ENCODE measurements at regions not wholly inside any gene's neighbourhood (a gene's known extent, or its start where the extent isn't known, plus 50 kb on each side); places are given as distances from the start of the nearest gene placed in this dataset.
"Not testable (repeated sequence)": the region's sequence is repeated elsewhere in the genome, so short reads cannot be mapped to it uniquely, and the experiment has no call there.

DNA sequence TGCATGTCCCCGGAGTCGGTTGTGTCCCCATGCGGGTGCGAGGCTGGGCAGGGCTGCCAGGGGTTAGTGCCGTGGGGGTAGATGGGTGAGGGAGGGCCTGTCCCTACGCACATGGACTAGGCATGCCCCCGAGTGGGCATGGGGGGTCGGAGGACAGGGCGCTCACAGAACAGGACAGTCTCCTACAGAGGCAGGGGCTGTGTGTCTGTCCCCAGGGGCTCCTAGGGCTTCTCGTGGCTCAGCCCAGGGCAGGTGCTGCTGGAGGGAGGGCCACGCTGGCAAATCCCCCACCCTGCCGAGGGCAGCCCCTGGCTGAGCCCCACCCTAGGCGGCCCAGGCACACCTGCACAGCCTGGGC is 141.3 kb downstream of the TMEM121 start:
- H3K4me2 ChIP-seq (ENCODE audit: insufficient read depth, low read length); POLR2A ChIA-PET; H3K9ac ChIP-seq (replicated peaks; ENCODE audit: extremely low read depth, insufficient read depth, low read length); FAIRE-seq; BruUV-seq (replicated peaks); H3K4me1 ChIP-seq (ENCODE audit: control insufficient read depth, extremely low read depth, insufficient read depth, low read length); H3K9me3 ChIP-seq (replicated peaks; ENCODE audit: control insufficient read depth, insufficient read depth, low read length); H3K27me3 ChIP-seq (ENCODE audit: control insufficient read depth in 2 of 2, insufficient read depth in 2 of 2, low read length in 2 of 2); H3K79me2 ChIP-seq (ENCODE audit: control insufficient read depth, insufficient read depth, low read length); H2AFZ ChIP-seq (ENCODE audit: low read depth, low read length); H3K36me3 ChIP-seq (ENCODE audit: control insufficient read depth in 2 of 2, extremely low read depth in 1 of 2, insufficient read depth in 2 of 2, low read length in 2 of 2); H3K27ac ChIP-seq (ENCODE audit: insufficient read depth, low read depth, low read length); H3K9me1 ChIP-seq (replicated peaks; ENCODE audit: control insufficient read depth, extremely low read depth, insufficient read depth, low read length); dilution Hi-C loops (cut with MboI; ENCODE audit: extremely low pct_ligation_motif_present, low sequenced_read_pairs); H3K4me3 ChIP-seq (replicated peaks in 1 of 3; ENCODE audit: insufficient read depth in 1 of 3, low read depth in 1 of 3, low read length in 3 of 3); DNase-seq (ENCODE audit: low read depth, low spot score); CTCF ChIA-PET; H4K20me1 ChIP-seq (replicated peaks; ENCODE audit: control insufficient read depth, extremely low read depth, insufficient read depth, low read length); intact Hi-C loops (cut with micrococcal nuclease): not testable (repeated sequence)

DNA sequence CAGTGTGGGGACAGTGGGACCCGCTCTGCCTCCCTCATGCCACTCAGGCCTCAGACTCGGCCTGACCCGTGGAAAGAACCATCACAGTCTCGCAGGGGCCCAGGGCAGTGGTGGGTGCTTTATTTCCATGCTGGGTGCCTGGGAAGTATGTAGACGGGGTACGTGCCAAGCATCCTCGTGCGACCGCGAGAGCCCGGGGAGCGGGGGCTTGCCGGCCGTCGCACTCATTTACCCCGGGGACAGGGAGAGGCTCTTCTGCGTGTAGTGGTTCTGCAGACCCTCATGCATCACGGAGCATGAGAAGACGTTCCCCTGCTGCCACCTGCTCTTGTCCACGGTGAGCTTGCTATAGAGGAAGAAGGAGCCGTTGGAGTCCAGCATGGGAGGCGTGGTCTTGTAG is 141.6 kb downstream of the TMEM121 start:
- CTCF ChIA-PET, POLR2A ChIA-PET, FAIRE-seq: not testable (repeated sequence)

DNA sequence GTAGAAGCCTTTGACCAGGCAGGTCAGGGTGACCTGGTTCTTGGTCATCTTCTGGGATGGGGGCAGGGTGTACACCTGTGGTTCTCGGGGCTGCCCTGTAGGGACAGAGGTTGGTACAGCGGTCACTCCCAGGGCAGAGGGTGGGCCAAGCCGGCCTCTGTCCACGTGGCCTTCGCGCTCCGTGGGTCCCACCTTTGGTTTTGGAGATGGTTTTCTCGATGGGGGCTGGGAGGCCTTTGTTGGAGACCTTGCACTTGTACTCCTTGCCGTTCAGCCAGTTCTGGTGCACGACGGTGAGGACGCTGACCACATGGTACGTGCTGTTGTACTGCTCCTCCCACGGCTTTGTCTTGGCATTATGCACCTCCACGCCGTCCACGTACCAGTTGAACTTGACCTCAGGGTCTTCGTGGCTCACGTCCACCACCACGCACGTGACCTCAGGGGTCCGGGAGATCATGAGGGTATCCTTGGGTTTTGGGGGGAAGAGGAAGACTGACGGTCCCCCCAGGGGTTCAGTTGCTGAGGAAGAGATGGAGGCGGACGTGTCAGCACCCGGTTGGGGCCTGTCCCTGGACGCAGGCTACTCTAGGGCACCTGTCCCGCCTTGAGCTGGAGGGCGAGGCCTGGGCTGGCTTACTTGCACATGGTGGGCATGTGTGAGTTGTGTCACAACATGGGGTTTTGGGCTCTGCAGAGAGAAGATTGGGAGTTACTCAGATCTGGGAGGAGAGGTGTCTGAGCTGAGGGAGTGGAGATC is 142.3 kb downstream of the TMEM121 start:
- H2AFZ ChIP-seq (ENCODE audit: low read depth, low read length); H3K9me1 ChIP-seq (replicated peaks; ENCODE audit: control insufficient read depth, extremely low read depth, insufficient read depth, low read length); CTCF ChIA-PET; FAIRE-seq; H3K4me3 ChIP-seq (replicated peaks in 1 of 3; ENCODE audit: insufficient read depth in 1 of 3, low read depth in 1 of 3, low read length in 3 of 3); H3K27ac ChIP-seq (ENCODE audit: insufficient read depth, low read depth, low read length); dilution Hi-C loops (cut with MboI; ENCODE audit: extremely low pct_ligation_motif_present, low sequenced_read_pairs); intact Hi-C loops (cut with micrococcal nuclease); BruUV-seq (replicated peaks); H3K79me2 ChIP-seq (ENCODE audit: control insufficient read depth, insufficient read depth, low read length); H3K4me1 ChIP-seq (ENCODE audit: control insufficient read depth, extremely low read depth, insufficient read depth, low read length); H4K20me1 ChIP-seq (replicated peaks; ENCODE audit: control insufficient read depth, extremely low read depth, insufficient read depth, low read length); H3K36me3 ChIP-seq (ENCODE audit: control insufficient read depth in 2 of 2, extremely low read depth in 1 of 2, insufficient read depth in 2 of 2, low read length in 2 of 2); H3K9ac ChIP-seq (replicated peaks; ENCODE audit: extremely low read depth, insufficient read depth, low read length); POLR2A ChIA-PET; H3K27me3 ChIP-seq (ENCODE audit: control insufficient read depth in 2 of 2, insufficient read depth in 2 of 2, low read length in 2 of 2); H3K4me2 ChIP-seq (ENCODE audit: insufficient read depth, low read length); H3K9me3 ChIP-seq (replicated peaks; ENCODE audit: control insufficient read depth, insufficient read depth, low read length); DNase-seq (ENCODE audit: low read depth, low spot score): not testable (repeated sequence)

More for the DNA sequence above, 141.6 kb downstream of the TMEM121 start:
- H4K20me1 ChIP-seq (replicated peaks; ENCODE audit: control insufficient read depth, extremely low read depth, insufficient read depth, low read length); intact Hi-C loops (cut with micrococcal nuclease); H3K79me2 ChIP-seq (ENCODE audit: control insufficient read depth, insufficient read depth, low read length); H3K9me3 ChIP-seq (replicated peaks; ENCODE audit: control insufficient read depth, insufficient read depth, low read length); H3K27me3 ChIP-seq (ENCODE audit: control insufficient read depth in 2 of 2, insufficient read depth in 2 of 2, low read length in 2 of 2); H3K4me2 ChIP-seq (ENCODE audit: insufficient read depth, low read length); DNase-seq (ENCODE audit: low read depth, low spot score); H3K4me3 ChIP-seq (replicated peaks in 1 of 3; ENCODE audit: insufficient read depth in 1 of 3, low read depth in 1 of 3, low read length in 3 of 3); BruUV-seq (replicated peaks); H3K9ac ChIP-seq (replicated peaks; ENCODE audit: extremely low read depth, insufficient read depth, low read length); dilution Hi-C loops (cut with MboI; ENCODE audit: extremely low pct_ligation_motif_present, low sequenced_read_pairs); H3K9me1 ChIP-seq (replicated peaks; ENCODE audit: control insufficient read depth, extremely low read depth, insufficient read depth, low read length); H3K36me3 ChIP-seq (ENCODE audit: control insufficient read depth in 2 of 2, extremely low read depth in 1 of 2, insufficient read depth in 2 of 2, low read length in 2 of 2); H3K27ac ChIP-seq (ENCODE audit: insufficient read depth, low read depth, low read length); H2AFZ ChIP-seq (ENCODE audit: low read depth, low read length); H3K4me1 ChIP-seq (ENCODE audit: control insufficient read depth, extremely low read depth, insufficient read depth, low read length): not testable (repeated sequence)

DNA sequence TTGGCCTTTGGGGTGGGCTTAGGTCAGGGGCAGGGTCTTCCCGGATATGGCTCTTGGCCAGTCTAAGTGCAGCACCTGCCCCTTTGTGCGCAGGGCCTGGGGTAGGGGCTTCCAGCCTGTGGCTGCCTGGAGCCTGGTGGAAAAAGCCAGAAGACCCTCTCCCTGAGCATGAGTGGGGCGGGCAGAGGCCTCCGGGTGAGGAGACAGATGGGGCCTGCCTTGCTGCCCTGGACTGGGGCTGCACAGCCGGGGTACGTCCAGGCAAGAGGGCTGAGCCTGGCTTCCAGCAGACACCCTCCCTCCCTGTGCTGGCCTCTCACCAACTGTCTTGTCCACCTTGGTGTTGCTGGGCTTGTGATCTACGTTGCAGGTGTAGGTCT is 142.8 kb downstream of the TMEM121 start:
- H3K9me1 ChIP-seq (replicated peaks; ENCODE audit: control insufficient read depth, extremely low read depth, insufficient read depth, low read length); H3K9me3 ChIP-seq (replicated peaks; ENCODE audit: control insufficient read depth, insufficient read depth, low read length); H2AFZ ChIP-seq (ENCODE audit: low read depth, low read length); FAIRE-seq; POLR2A ChIA-PET; CTCF ChIA-PET; DNase-seq (ENCODE audit: low read depth, low spot score); H3K9ac ChIP-seq (replicated peaks; ENCODE audit: extremely low read depth, insufficient read depth, low read length); H3K4me3 ChIP-seq (replicated peaks in 1 of 3; ENCODE audit: insufficient read depth in 1 of 3, low read depth in 1 of 3, low read length in 3 of 3); H3K36me3 ChIP-seq (ENCODE audit: control insufficient read depth in 2 of 2, extremely low read depth in 1 of 2, insufficient read depth in 2 of 2, low read length in 2 of 2); H3K27ac ChIP-seq (ENCODE audit: insufficient read depth, low read depth, low read length); H4K20me1 ChIP-seq (replicated peaks; ENCODE audit: control insufficient read depth, extremely low read depth, insufficient read depth, low read length); BruUV-seq (replicated peaks); intact Hi-C loops (cut with micrococcal nuclease); H3K79me2 ChIP-seq (ENCODE audit: control insufficient read depth, insufficient read depth, low read length); H3K4me2 ChIP-seq (ENCODE audit: insufficient read depth, low read length); H3K27me3 ChIP-seq (ENCODE audit: control insufficient read depth in 2 of 2, insufficient read depth in 2 of 2, low read length in 2 of 2); dilution Hi-C loops (cut with MboI; ENCODE audit: extremely low pct_ligation_motif_present, low sequenced_read_pairs); H3K4me1 ChIP-seq (ENCODE audit: control insufficient read depth, extremely low read depth, insufficient read depth, low read length): not testable (repeated sequence)

All from endothelial cell of umbilical vein (primary cell).